ENCODE measurements at regions not wholly inside any gene's neighbourhood (a gene's known extent, or its start where the extent isn't known, plus 50 kb on each side); places are given as distances from the start of the nearest gene placed in this dataset.

- TF ChIP-seq CTCF (IDR thresholded peaks at IDR 0.05) = no peak
- Histone ChIP-seq H3K4me3 (no peak overlapping the region), H3K27ac (no peak overlapping the region), H3K9me3 (no peaks in the 10 kb centered on the region), H3K27me3 (no peaks in the 10 kb centered on the region), H3K36me3 (no peaks in the 10 kb centered on the region), H3K4me1 (no peaks in the 10 kb centered on the region)
- intact Hi-C loops (cut with DNase I; ENCODE audit: low total_unique reads) = no loop called here
- DNase-seq = no peak
These were observed 947.1 kb downstream of the GRM8 start for GRCh38 chr7:126305671-126306070.

GRCh38 chr7:126303926-126304325, 948.8 kb downstream of the GRM8 start:
- no peak for TF ChIP-seq CTCF (IDR thresholded peaks at IDR 0.05)
- Histone ChIP-seq H3K9me3 (no peaks in the 10 kb centered on the region), H3K4me1 (no peaks in the 10 kb centered on the region), H3K4me3 (no peak overlapping the region), H3K27me3 (no peaks in the 10 kb centered on the region), H3K36me3 (no peaks in the 10 kb centered on the region), H3K27ac (no peak overlapping the region)
- intact Hi-C loops (cut with DNase I; ENCODE audit: low total_unique reads) = no loop called here
- DNase-seq = no peak

- intact Hi-C loops (cut with DNase I; ENCODE audit: low total_unique reads) = no loop called here
- H3K9me3 ChIP-seq = no peaks in the 10 kb centered on the region
- no peaks in the 10 kb centered on the region for H3K4me1 ChIP-seq
- H3K27ac ChIP-seq = no peak overlapping the region
- TF ChIP-seq CTCF (IDR thresholded peaks at IDR 0.05) = no peak
- H3K4me3 ChIP-seq = no peak overlapping the region
- DNase-seq = no peak
- H3K27me3 ChIP-seq = no peaks in the 10 kb centered on the region
- H3K36me3 ChIP-seq = no peaks in the 10 kb centered on the region
These were observed 950.1 kb downstream of the GRM8 start for GRCh38 chr7:126302639-126303038.

- Histone ChIP-seq H3K27me3 (no peaks in the 10 kb centered on the region), H3K36me3 (no peaks in the 10 kb centered on the region), H3K9me3 (no peaks in the 10 kb centered on the region), H3K27ac (no peak overlapping the region), H3K4me3 (no peak overlapping the region), H3K4me1 (no peaks in the 10 kb centered on the region)
- TF ChIP-seq CTCF (IDR thresholded peaks at IDR 0.05) = no peak
- intact Hi-C loops (cut with DNase I; ENCODE audit: low total_unique reads) = no loop called here
- DNase-seq = no peak
These were observed 966.4 kb downstream of the GRM8 start for GRCh38 chr7:126286317-126286716.

- Histone ChIP-seq H3K27me3 (no peaks in the 10 kb centered on the region), H3K9me3 (no peaks in the 10 kb centered on the region), H3K4me3 (no peak overlapping the region), H3K36me3 (no peaks in the 10 kb centered on the region), H3K4me1 (no peaks in the 10 kb centered on the region), H3K27ac (no peak overlapping the region)
- intact Hi-C loops (cut with DNase I; ENCODE audit: low total_unique reads) = no loop called here
- DNase-seq = no peak
- no peak for TF ChIP-seq CTCF (IDR thresholded peaks at IDR 0.05)
These were observed 1016.5 kb downstream of the GRM8 start for GRCh38 chr7:126236261-126236660.

GRCh38 chr7:126228356-126229061, 1024.2 kb downstream of the GRM8 start:
- intact Hi-C loops (cut with DNase I; ENCODE audit: low total_unique reads) = no loop called here
- no peaks in the 10 kb centered on the region for H3K4me1 ChIP-seq
- no peak for TF ChIP-seq CTCF (IDR thresholded peaks at IDR 0.05)
- no peaks in the 10 kb centered on the region for H3K36me3 ChIP-seq
- DNase-seq = no peak
- no peaks in the 10 kb centered on the region for H3K27me3 ChIP-seq
- H3K9me3 ChIP-seq = peaks cover 0 to 2% (median 0%) of the 10 kb centered on the region in 3 donors
- no peak overlapping the region for H3K27ac ChIP-seq
- no peak overlapping the region for H3K4me3 ChIP-seq
